ENCODE measurements at regions not wholly inside any gene's neighbourhood (a gene's known extent, or its start where the extent isn't known, plus 50 kb on each side); places are given as distances from the start of the nearest gene placed in this dataset.

DNA sequence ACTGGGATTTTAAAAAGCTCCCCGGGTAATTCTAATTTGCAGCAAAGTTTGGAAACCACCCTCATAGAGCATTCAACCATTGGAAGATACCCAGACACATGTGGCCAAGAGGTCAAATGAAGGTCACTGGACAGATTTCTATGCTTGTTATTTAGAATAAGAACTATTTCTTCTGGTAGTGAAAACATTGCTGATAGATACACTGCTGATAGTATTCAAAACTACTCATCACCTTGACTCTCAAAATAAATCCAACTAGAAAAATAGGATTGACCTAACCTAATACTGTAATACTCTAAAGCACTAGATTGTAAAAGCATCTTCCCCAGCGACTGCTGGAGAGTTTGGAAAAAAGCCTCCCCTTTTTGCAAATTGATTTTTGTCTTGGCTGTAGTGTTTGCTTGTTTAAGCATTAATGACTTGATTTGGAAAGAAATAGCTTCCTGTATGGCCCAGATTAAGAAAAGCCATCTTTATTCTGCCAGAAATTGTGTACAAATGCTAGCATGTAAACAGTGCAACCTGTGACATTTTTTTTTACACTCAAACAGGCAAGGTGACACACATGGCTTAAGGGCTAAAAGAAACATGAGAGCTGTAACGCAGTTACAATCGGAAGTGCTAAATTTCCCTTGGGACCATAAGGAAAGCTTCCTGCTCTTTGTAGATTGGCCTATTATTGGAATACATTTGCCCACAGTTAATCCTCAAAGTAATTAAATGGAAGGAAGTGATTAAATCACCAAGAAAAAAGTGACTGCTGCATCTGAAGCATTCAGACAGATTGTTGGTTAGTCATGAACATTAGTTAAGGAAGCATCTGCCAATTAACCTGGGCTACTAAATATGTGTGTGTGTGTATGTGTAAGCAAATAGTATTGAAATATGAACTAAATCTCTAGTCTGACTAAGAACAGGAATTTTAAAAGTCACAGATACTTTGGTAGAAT lies 356.5 kb upstream of the ATP2B1 start:
- Histone ChIP-seq H2AFZ (ENCODE audit: low read depth, low read length) (no peak overlapping the region), H3K79me2 (ENCODE audit: insufficient read depth, low read length) (no peaks in the 10 kb centered on the region), H3K27ac (ENCODE audit: low read length) (no peak overlapping the region), H3K9me3 (ENCODE audit: insufficient read depth, low read length, severe bottlenecking) (no peaks in the 10 kb centered on the region), H3K36me3 (ENCODE audit: insufficient read depth, low read length) (no peaks in the 10 kb centered on the region), H4K20me1 (ENCODE audit: insufficient read depth, low read length) (no peaks in the 10 kb centered on the region), H3K4me1 (ENCODE audit: insufficient read depth, low read length) (no peaks in the 10 kb centered on the region), H3K4me2 (ENCODE audit: insufficient read depth, low read length) (no peak overlapping the region), H3K27me3 (ENCODE audit: insufficient read depth, low read length, poor library complexity) (no peaks in the 10 kb centered on the region), H3K4me3 (ENCODE audit: low read depth in 1 of 2, low read length in 2 of 2) (no peak overlapping the region), H3K9ac (ENCODE audit: low read depth, low read length) (no peak overlapping the region)
- no peak for DNase-seq
- no peak for ATAC-seq (ENCODE audit: insufficient read depth, low read depth)
- no peak for TF ChIP-seq EZH2 (IDR thresholded peaks at IDR 0.05; ENCODE audit: borderline replicate concordance, low read depth, low read length, severe bottlenecking)
- TF ChIP-seq, protein P1, sequence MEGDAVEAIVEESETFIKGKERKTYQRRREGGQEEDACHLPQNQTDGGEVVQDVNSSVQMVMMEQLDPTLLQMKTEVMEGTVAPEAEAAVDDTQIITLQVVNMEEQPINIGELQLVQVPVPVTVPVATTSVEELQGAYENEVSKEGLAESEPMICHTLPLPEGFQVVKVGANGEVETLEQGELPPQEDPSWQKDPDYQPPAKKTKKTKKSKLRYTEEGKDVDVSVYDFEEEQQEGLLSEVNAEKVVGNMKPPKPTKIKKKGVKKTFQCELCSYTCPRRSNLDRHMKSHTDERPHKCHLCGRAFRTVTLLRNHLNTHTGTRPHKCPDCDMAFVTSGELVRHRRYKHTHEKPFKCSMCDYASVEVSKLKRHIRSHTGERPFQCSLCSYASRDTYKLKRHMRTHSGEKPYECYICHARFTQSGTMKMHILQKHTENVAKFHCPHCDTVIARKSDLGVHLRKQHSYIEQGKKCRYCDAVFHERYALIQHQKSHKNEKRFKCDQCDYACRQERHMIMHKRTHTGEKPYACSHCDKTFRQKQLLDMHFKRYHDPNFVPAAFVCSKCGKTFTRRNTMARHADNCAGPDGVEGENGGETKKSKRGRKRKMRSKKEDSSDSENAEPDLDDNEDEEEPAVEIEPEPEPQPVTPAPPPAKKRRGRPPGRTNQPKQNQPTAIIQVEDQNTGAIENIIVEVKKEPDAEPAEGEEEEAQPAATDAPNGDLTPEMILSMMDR (IDR thresholded peaks at IDR 0.05; ENCODE audit: borderline replicate concordance, extremely low read depth, low read length, poor library complexity, severe bottlenecking) = no peak

DNA sequence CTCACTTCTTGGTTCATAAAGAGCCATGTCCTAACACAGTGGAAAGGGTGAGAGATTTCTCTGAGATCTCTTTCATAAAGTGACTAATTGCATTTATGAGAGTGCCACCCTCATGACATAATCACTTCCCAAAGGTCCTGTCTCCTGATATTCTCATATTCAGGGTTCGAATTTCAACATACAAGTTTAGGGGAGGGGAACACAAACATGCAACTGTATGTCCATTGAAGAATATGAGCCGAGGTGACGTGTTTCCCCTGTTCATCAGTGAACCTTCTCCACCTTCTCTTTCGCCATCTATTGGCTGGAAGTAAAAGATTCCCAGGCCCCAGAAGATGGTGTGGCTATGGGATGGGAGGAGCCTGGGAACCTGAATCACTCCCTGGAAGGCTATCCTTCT lies 354.2 kb upstream of the ATP2B1 start:
- Histone ChIP-seq H3K27ac (ENCODE audit: low read length) (no peak overlapping the region), H3K9ac (ENCODE audit: low read depth, low read length) (no peak overlapping the region), H3K4me2 (ENCODE audit: insufficient read depth, low read length) (no peak overlapping the region), H3K4me3 (ENCODE audit: low read depth in 1 of 2, low read length in 2 of 2) (no peak overlapping the region), H3K36me3 (ENCODE audit: insufficient read depth, low read length) (no peaks in the 10 kb centered on the region), H3K79me2 (ENCODE audit: insufficient read depth, low read length) (no peaks in the 10 kb centered on the region), H3K27me3 (ENCODE audit: insufficient read depth, low read length, poor library complexity) (no peaks in the 10 kb centered on the region), H2AFZ (ENCODE audit: low read depth, low read length) (no peak overlapping the region), H3K9me3 (ENCODE audit: insufficient read depth, low read length, severe bottlenecking) (no peaks in the 10 kb centered on the region), H3K4me1 (ENCODE audit: insufficient read depth, low read length) (no peaks in the 10 kb centered on the region), H4K20me1 (ENCODE audit: insufficient read depth, low read length) (no peaks in the 10 kb centered on the region)
- DNase-seq = no peak
- TF ChIP-seq, protein P1 (IDR thresholded peaks at IDR 0.05; ENCODE audit: borderline replicate concordance, extremely low read depth, low read length, poor library complexity, severe bottlenecking) = no peak
- TF ChIP-seq EZH2 (IDR thresholded peaks at IDR 0.05; ENCODE audit: borderline replicate concordance, low read depth, low read length, severe bottlenecking) = no peak
- no peak for ATAC-seq (ENCODE audit: insufficient read depth, low read depth)

DNA sequence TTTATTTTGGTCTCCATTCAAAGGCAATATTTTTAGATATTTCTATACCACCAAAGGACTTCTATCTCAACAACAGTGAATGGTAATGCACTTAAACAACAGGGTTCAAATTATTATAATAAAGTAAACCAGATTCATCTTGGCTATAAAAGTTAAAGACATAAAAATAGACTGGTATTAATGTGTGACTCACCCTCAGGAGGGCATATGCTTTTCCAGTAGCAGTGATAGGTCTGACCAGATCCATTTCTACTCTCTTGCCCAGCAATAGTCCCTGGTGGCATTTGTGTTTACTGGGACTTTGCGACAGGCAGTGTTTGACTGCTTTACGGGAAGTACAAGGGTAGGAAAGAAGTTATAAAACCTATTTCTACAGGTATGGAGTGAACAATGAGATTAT lies 353.2 kb upstream of the ATP2B1 start:
- H3K27ac ChIP-seq (ENCODE audit: low read length) = no peak overlapping the region
- H4K20me1 ChIP-seq (ENCODE audit: insufficient read depth, low read length) = no peaks in the 10 kb centered on the region
- no peak for DNase-seq
- no peak for TF ChIP-seq EZH2 (IDR thresholded peaks at IDR 0.05; ENCODE audit: borderline replicate concordance, low read depth, low read length, severe bottlenecking)
- TF ChIP-seq, protein P1 (IDR thresholded peaks at IDR 0.05; ENCODE audit: borderline replicate concordance, extremely low read depth, low read length, poor library complexity, severe bottlenecking) = no peak
- no peaks in the 10 kb centered on the region for H3K9me3 ChIP-seq (ENCODE audit: insufficient read depth, low read length, severe bottlenecking)
- H3K4me2 ChIP-seq (ENCODE audit: insufficient read depth, low read length) = no peak overlapping the region
- H3K79me2 ChIP-seq (ENCODE audit: insufficient read depth, low read length) = no peaks in the 10 kb centered on the region
- H3K36me3 ChIP-seq (ENCODE audit: insufficient read depth, low read length) = no peaks in the 10 kb centered on the region
- no peak for ATAC-seq (ENCODE audit: insufficient read depth, low read depth)
- H3K4me3 ChIP-seq (ENCODE audit: low read depth in 1 of 2, low read length in 2 of 2) = no peak overlapping the region
- H2AFZ ChIP-seq (ENCODE audit: low read depth, low read length) = no peak overlapping the region
- no peaks in the 10 kb centered on the region for H3K4me1 ChIP-seq (ENCODE audit: insufficient read depth, low read length)
- H3K27me3 ChIP-seq (ENCODE audit: insufficient read depth, low read length, poor library complexity) = no peaks in the 10 kb centered on the region
- H3K9ac ChIP-seq (ENCODE audit: low read depth, low read length) = no peak overlapping the region
